OCI-LY1 (cell line): ENCODE measurements at regions not wholly inside any gene's neighbourhood (a gene's known extent, or its start where the extent isn't known, plus 50 kb on each side); places are given as distances from the start of the nearest gene placed in this dataset.

Experiments used
- H2AFZ ChIP-seq: fragments of 200-600 bp; sonication (generic), shearing (Covaris generic); 2 replicates; pipeline ENCODE4 v1.6.0; 2014; ENCODE audit warnings: antibody characterized with exemption, mild to moderate bottlenecking, low read length
- H3F3A ChIP-seq: fragments of 200-600 bp; sonication (generic), shearing (Covaris generic); 2 replicates; pipeline ENCODE4 v1.6.0; 2014; ENCODE audit warnings: mild to moderate bottlenecking, antibody characterized with exemption, low read length, moderate library complexity; ENCODE audit not compliant: insufficient read depth
- H3K27ac ChIP-seq: fragments of 200-600 bp; sonication (generic); 2 replicates; pipeline ENCODE4 v1.5.1; 2014; ENCODE audit warnings: low read length, mixed run types, mild to moderate bottlenecking, low read depth; ENCODE audit not compliant: poor library complexity, severe bottlenecking
- H3K27me3 ChIP-seq: fragments of 200-600 bp; sonication (generic); 2 replicates; pipeline ENCODE4 v1.6.0; 2014; ENCODE audit warnings: antibody characterized with exemption, mild to moderate bottlenecking, low read length, moderate library complexity; ENCODE audit not compliant: insufficient read depth
- H3K36me3 ChIP-seq: fragments of 200-600 bp; sonication (generic); 2 replicates; pipeline ENCODE4 v1.6.1; 2014; ENCODE audit warnings: mild to moderate bottlenecking, antibody characterized with exemption, low read length, moderate library complexity, mixed read lengths; ENCODE audit not compliant: insufficient read depth
- H3K4me1 ChIP-seq: fragments of 200-600 bp; sonication (generic); 2 replicates; pipeline ENCODE4 v1.5.1; 2014; ENCODE audit warnings: mild to moderate bottlenecking, low read length, moderate library complexity; ENCODE audit not compliant: insufficient read depth, severe bottlenecking
- H3K4me2 ChIP-seq: fragments of 200-600 bp; sonication (generic), shearing (Covaris generic); 2 replicates; pipeline ENCODE4 v1.6.1; 2014; ENCODE audit warnings: low read length
- H3K4me3 ChIP-seq: fragments of 200-600 bp; sonication (generic); 2 replicates; pipeline ENCODE4 v1.5.1; 2014; ENCODE audit warnings: low read length, low read depth, mild to moderate bottlenecking, mixed read lengths; ENCODE audit not compliant: poor library complexity, severe bottlenecking
- H3K79me2 ChIP-seq: fragments of 200-600 bp; shearing (Covaris generic); 2 replicates; pipeline ENCODE4 v1.6.1; 2016; ENCODE audit warnings: mixed run types, low read length, mixed read lengths; ENCODE audit not compliant: insufficient read depth
- H3K9ac ChIP-seq: fragments of 200-600 bp; sonication (generic), shearing (Covaris generic); 2 replicates; pipeline ENCODE4 v1.6.1; 2014; ENCODE audit warnings: mild to moderate bottlenecking, low read length, mixed read lengths
- H3K9me2 ChIP-seq: fragments of 200-600 bp; sonication (generic), shearing (Covaris generic); 2 replicates; pipeline ENCODE4 v1.6.1; 2014; ENCODE audit warnings: low read depth, mild to moderate bottlenecking, low read length, mixed read lengths
- H3K9me3 ChIP-seq: fragments of 200-600 bp; shearing (Covaris generic); 2 replicates; pipeline ENCODE4 v1.6.1; 2014; ENCODE audit warnings: low read length, mixed read lengths
- H4K20me1 ChIP-seq: fragments of 200-600 bp; sonication (generic), shearing (Covaris generic); 2 replicates; pipeline ENCODE4 v1.6.0; 2016; ENCODE audit warnings: mild to moderate bottlenecking, low read length; ENCODE audit not compliant: insufficient read depth
- CTCF ChIP-seq: fragments of 200-600 bp; sonication (generic), shearing (Covaris generic); IDR thresholded peaks from 2 replicates; pipeline ENCODE4 v1.5.1; 2017; ENCODE audit warnings: mild to moderate bottlenecking, antibody characterized with exemption, low read length, moderate library complexity, mixed read lengths
- EZH2 ChIP-seq: fragments of 200-600 bp; sonication (generic), shearing (Covaris generic); IDR thresholded peaks from 2 replicates; pipeline ENCODE4 v1.8.0; 2017; ENCODE audit warnings: borderline replicate concordance, mixed run types, mild to moderate bottlenecking, antibody characterized with exemption, low read length, moderate library complexity, mixed read lengths

DNA sequence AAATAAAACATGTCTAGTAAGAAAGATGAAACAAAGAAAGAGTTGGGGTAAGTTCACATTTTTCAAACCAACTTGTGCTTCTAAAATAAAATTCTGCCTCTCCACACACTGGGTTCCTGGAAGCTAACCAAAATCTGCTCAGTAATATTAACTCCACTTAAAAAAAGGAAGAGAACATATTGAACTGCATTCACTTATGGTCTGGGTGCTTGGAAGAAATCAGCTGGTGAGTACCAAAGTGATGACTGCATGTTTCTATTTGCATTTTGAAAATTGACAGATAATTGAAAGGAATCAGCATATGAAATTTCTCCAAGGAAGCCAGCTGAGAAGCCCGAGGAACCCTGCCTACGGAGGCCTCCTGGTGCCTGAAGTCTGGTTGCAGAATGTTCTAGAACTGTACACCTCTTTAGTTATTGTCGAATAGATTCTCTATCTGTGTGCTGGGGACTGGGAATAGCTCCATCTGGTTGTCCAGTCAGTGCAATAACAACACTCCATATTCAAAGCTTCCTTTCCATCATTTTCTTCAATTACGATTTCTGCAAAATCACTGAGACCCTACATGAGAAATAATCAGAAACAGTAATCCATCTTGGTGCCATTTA is 836.1 kb downstream of the VRK1 start:
- Histone ChIP-seq H3K9me2 (no peaks in the 10 kb centered on the region), H4K20me1 (no peaks in the 10 kb centered on the region), H3F3A (no peaks in the 10 kb centered on the region), H3K4me3 (no peak overlapping the region), H3K27me3 (no peaks in the 10 kb centered on the region), H3K4me1 (no peaks in the 10 kb centered on the region), H3K79me2 (no peaks in the 10 kb centered on the region), H3K36me3 (no peaks in the 10 kb centered on the region), H3K27ac (no peak overlapping the region), H2AFZ (no peak overlapping the region), H3K9ac (no peak overlapping the region), H3K9me3 (no peaks in the 10 kb centered on the region), H3K4me2 (no peak overlapping the region)
- no peak for TF ChIP-seq EZH2

- H3K9me2 ChIP-seq = no peaks in the 10 kb centered on the region
- H3K36me3 ChIP-seq = no peaks in the 10 kb centered on the region
- TF ChIP-seq EZH2 (no peak), CTCF (no peak)
- no peaks in the 10 kb centered on the region for H4K20me1 ChIP-seq
- H2AFZ ChIP-seq = no peak overlapping the region
- H3K79me2 ChIP-seq = no peaks in the 10 kb centered on the region
- no peak overlapping the region for H3K4me2 ChIP-seq
- no peaks in the 10 kb centered on the region for H3K9me3 ChIP-seq
- H3F3A ChIP-seq = no peaks in the 10 kb centered on the region
- H3K4me3 ChIP-seq = no peak overlapping the region
- H3K9ac ChIP-seq = no peak overlapping the region
- H3K27ac ChIP-seq = no peak overlapping the region
- H3K4me1 ChIP-seq = no peaks in the 10 kb centered on the region
- H3K27me3 ChIP-seq = no peaks in the 10 kb centered on the region
Measured at GRCh38 chr14:97634751-97635150, 837.6 kb downstream of the VRK1 start.

- TF ChIP-seq EZH2 = no peak
- TF ChIP-seq CTCF = no peak
- Histone ChIP-seq H3K4me2 (no peak overlapping the region), H4K20me1 (no peaks in the 10 kb centered on the region), H3K79me2 (no peaks in the 10 kb centered on the region), H3K4me1 (no peaks in the 10 kb centered on the region), H2AFZ (no peak overlapping the region), H3F3A (no peaks in the 10 kb centered on the region), H3K27ac (no peak overlapping the region), H3K4me3 (no peak overlapping the region), H3K9me2 (no peaks in the 10 kb centered on the region), H3K27me3 (no peaks in the 10 kb centered on the region), H3K9ac (no peak overlapping the region), H3K36me3 (no peaks in the 10 kb centered on the region), H3K9me3 (no peaks in the 10 kb centered on the region)
Measured at GRCh38 chr14:97638864-97639263, 841.7 kb downstream of the VRK1 start.

- Histone ChIP-seq H3K4me3 (no peak overlapping the region), H3K4me2 (no peak overlapping the region), H3K79me2 (no peaks in the 10 kb centered on the region), H2AFZ (no peak overlapping the region), H3K9me3 (no peaks in the 10 kb centered on the region), H3K9me2 (no peaks in the 10 kb centered on the region), H3K27ac (no peak overlapping the region), H3K9ac (no peak overlapping the region), H3K36me3 (no peaks in the 10 kb centered on the region), H4K20me1 (no peaks in the 10 kb centered on the region), H3K27me3 (no peaks in the 10 kb centered on the region), H3K4me1 (no peaks in the 10 kb centered on the region), H3F3A (no peaks in the 10 kb centered on the region)
- TF ChIP-seq EZH2 (no peak), CTCF (no peak)
Measured at GRCh38 chr14:97640031-97640430, 842.8 kb downstream of the VRK1 start.
